GM19238 (cell line): ENCODE measurements at regions not wholly inside any gene's neighbourhood (a gene's known extent, or its start where the extent isn't known, plus 50 kb on each side); places are given as distances from the start of the nearest gene placed in this dataset.
"Not testable (repeated sequence)": the region's sequence is repeated elsewhere in the genome, so short reads cannot be mapped to it uniquely, and the experiment has no call there.

Experiments
- DNase-seq: peaks from one replicate; pipeline ENCODE4 v3.0.0; 2011; ENCODE audit warnings: low spot score; ENCODE audit not compliant: insufficient read length

DNA sequence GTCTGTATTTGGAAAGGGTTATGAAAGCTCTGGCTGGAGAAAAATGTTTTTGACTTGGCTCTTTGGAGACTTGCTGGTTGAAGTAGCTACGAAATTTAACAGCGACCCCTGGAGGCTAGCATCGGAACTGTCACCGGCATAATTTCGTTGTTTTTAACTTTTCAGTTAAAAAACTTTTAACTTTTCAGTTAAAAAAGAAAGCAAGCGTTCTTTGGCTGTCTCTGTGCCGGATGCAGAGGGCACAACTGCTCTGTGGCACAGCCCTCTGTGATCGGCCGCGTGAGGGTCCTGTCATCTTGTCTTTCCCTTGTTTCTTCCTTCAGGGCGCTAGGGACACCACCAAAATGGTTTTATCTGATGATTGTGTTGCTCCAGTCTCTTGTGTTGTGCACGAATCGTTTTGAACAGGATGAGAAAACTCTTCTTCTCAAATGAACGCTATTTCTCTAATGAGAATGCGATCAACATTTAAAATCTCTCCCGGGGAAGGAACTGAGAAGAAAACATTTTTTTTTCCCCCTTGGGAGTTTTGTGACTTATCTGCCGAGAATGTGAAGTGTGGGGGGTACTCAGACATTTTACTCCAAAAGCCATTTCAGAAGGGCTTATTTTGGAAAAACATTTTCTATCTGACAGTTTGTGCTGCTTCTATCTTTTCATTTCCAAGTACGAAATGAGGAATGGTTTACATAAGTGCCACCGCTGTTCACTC, 57.1 kb downstream of the ADCYAP1 start:
- DNase-seq = no peak

DNA sequence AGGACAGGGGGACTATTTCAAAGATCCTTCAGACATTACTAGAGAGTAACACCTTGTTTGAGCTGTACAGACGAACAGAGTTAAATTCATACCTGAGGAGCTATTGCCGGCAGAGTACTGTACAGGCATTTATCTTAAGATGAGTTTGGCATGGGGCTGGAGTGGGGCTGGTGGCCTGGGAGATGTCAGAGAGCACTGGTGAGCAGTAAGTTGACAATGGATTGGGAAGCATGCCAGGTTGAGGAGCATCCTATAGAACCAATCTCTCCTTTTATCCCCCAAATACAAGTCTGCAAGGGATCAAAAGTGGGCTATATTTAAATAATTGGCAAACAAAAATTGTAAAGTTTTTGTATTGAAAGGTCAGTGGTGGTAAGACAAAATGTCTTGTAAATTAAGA, 58.6 kb downstream of the ADCYAP1 start:
- DNase-seq = no peak

DNA sequence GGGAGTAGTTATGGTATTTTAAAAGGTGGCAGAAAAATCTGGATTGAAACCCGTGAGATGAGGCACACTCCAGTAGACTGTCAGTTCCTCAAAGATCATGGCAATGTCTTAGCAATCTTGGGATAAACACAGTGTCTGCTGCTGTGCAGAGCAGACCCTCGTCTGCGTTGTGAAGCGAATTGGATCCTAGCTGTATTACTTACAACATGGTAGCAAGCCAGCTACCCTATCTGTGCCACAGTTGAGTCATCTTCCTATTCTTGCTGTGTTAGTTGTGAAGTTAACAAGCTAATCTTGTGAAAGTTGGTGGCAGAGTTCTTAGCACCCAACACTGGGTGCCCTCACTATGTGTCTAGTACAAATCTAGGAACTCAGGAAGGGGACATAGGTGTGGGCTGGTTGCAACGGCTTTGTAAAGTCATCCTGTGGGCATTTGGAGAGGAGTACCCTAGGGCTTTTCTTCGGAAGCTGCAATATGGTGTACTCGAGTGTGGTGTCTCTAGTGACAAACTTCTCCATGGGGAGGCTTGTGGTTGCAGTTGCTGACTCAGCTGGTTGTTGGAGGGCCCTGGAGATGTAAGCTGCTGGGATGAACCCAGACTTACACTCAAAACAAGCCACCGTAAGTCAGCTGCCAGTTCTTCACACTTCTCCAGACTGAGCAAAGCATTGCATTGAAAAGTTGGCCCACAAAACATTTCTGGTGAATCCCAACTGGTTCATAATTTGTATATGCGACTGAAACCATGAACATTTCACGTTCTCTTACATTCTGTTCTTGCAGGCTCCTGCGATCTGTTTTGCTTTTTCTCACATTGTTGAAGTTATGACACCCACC, 61.5 kb downstream of the ADCYAP1 start:
- no peak for DNase-seq

DNA sequence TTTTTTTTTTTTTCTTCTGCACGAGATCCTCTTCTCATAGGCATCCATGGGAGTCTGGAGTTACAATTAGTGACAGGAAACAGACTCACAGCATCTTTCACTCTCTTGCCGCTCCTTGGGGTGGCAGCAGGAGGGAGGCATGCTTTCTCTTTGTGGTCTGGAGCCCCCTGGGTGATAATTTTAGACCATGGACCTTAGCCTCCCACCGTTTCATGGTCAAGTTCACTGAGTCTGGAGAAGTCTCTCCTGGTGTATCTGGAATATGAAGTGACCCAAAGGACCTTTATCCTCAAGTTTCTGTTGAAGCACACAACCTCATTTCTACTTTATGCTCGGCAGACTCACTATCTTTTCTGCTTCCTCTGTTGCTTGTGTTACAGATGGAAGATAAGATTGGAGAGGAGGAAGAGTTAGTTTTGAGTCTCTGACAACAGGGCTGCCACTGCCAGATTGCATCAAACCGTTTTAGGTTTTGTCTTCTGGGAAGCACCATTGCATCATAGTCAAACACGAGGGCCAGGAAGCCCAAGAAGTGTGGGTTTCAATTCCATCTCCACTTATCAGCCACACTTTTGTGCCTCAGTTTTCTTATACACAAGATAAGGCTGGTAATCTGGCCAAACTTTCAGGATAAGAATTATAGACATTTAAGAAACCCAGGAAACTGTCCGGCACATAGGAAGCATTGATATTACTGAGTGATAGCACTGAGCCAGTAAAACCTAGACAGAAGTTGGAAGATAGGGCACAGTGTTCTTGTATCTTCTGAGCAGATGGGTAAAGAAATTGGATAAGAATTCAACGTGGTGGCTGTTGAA, 62.3 kb downstream of the ADCYAP1 start:
- no peak for DNase-seq

DNA sequence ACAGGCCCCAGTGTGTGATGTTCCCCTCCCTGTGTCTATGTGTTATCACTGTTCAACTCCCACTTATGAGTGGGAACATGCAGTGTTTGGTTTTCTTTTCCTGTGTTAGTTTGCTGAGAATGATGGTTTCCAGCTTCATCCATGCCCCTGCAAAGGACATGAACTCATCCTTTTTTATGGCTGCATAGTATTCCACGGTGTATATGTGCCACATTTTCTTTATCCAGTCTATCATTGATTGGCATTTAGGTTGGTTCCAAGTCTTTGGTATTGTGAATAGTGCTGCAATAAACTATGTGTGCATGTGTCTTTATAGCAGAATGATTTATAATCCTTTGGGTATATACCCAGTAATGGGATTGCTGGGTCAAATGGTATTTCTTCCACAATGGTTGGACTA, 64.2 kb downstream of the ADCYAP1 start:
- not testable (repeated sequence) for DNase-seq

DNA sequence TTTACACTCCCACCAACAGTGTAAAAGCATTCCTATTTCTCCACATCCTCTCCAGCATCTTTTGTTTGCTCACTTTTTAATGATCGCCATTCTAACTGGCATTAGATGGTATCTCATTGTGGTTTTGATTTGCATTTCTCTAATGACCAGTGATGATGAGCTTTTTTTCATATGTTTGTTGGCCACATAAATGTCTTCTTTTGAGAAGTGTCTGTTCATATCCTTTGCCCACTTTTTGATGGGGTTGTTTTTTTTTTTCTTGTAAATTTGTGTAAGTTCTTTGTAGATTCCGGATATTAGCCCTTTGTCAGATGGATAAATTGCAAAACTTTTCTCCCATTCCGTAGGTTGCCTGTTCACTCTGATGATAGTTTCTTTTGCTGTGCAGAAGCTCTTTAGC, 64.6 kb downstream of the ADCYAP1 start:
- DNase-seq = not testable (repeated sequence)

DNA sequence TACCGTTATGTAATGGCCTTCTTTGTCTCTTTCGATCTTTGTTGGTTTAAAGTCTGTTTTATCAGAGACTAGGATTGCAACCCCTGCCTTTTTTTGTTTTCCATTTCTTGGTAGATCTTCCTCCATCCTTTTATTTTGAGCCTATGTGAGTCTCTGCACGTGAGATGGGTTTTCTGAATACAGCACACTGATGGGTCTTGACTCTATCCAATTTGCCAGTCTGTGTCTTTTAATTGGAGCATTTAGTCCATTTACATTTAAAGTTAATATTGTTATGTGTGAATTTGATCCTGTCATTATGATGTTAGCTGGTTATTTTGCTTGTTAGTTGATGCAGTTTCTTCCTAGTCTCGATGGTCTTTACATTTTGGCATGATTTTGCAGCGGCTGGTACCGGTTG, 69.9 kb downstream of the ADCYAP1 start:
- DNase-seq = not testable (repeated sequence)

DNA sequence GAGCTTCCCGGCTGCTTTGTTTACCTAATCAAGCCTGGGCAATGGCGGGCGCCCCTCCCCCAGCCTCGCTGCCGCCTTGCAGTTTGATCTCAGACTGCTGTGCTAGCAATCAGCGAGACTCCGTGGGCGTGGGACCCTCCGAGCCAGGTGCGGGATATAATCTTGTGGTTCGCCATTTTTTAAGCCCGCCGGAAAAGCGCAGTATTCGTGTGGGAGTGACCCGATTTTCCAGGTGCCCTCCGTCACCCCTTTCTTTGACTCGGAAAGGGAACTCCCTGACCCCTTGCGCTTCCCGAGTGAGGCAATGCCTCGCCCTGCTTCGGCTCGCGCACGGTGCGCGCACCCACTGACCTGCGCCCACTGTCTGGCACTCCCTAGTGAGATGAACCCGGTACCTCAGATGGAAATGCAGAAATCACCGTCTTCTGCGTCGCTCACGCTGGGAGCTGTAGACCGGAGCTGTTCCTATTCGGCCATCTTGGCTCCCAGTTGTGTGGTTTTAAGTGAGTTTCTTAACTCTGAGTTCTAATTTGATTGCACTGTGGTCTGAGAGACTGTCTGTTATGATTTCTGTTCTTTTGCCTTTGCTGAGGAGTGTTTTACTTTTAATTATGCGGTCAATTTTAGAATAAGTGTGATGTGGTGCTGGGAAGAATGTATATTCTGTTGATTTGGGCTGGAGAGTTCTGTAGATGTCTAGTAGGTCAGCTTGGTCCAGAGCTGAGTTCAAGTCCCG, 71.9 kb downstream of the ADCYAP1 start:
- DNase-seq = not testable (repeated sequence)

DNA sequence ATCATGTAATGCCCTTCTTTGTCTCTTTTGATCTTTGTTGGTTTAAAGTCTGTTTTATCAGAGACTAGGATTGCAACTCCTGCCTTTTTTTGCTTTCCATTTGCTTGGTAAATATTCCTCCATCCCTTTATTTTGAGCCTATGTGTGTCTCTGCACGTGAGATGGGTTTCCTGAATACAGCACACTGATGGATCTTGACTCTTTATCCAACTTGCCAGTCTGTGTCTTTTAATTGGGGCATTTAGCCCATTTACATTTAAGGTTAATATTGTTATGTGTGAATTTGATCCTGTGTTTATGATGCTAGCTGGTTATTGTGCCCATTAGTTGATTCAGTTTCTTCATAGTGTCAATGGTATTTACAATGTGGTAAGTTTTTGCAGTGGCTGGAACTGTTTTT, 72.7 kb downstream of the ADCYAP1 start:
- DNase-seq = not testable (repeated sequence)

DNA sequence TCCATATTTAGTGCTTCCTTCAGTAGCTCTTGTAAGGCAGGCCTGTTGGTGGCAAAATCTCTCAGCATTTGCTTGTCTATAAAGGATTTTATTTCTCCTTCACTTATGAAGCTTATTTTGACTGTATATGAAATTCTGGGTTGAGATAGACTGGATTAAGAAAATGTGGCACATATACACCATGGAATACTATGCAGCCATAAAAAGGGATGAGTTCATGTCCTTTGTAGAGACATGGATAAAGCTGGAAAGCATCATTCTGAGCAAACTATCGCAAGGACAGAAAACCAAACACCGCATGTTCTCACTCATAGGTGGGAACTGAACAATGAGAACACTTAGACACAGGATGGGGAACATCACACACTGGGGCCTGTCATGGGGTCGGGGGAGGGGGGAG, 73.1 kb downstream of the ADCYAP1 start:
- DNase-seq = not testable (repeated sequence)

DNA sequence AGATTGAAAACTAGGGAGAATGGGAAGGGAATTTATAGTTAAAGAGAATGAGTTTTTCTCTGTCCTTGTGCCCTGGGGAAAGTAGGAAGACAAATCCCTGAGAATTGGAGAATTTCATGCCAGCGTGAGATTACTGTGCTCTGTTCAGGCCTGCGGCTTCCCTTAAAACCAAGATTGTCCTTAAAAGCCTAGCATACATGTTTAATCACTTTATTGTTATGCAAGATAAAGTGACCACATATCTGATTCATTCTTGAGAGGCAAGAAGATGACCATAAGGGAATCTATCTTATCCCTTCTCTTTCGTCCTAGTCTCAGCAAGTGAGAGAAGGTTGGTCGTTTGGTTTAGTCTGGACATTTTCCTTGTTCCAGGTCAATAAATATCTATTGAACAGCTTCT, 75.9 kb downstream of the ADCYAP1 start:
- no peak for DNase-seq

DNA sequence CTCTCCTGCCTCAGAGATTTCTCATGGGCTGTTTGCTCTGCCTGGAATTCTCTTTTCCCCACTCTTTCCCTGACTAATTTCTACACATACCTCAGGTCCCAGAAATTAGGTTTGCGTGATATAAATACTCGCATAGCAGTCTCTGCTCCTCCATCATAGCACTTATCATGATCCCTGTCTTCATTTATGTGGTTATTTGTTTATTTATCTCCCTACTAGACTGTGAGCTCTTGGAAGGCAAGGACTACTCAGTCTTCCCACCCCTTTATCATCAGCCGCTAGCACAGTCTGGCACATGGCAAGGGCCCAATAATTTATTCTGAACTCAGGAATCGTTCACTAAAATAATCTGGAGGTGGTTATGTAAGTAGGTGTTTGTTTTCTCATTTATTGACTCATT, 79.3 kb downstream of the ADCYAP1 start:
- DNase-seq = no peak

DNA sequence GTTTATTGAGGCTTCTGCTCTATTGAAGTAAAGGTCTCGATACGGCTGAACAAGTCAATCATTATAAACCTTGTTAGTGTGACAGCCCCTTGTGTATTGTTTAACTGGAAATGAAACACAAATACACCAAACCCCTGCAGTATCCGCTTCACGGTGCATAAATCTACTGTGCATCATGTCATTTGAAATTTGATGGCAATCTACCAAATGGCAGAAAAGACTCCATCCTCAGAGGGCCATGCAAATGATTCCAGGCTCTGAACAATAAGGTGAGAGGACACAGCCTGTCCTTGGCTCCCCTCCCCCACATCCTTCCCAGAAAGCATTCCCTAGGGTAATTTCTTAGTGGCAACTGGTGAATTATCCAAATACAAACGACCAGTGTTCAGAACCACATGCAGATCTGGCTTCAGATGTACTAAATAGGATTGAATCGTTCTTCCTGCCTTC, 80.6 kb downstream of the ADCYAP1 start:
- no peak for DNase-seq

DNA sequence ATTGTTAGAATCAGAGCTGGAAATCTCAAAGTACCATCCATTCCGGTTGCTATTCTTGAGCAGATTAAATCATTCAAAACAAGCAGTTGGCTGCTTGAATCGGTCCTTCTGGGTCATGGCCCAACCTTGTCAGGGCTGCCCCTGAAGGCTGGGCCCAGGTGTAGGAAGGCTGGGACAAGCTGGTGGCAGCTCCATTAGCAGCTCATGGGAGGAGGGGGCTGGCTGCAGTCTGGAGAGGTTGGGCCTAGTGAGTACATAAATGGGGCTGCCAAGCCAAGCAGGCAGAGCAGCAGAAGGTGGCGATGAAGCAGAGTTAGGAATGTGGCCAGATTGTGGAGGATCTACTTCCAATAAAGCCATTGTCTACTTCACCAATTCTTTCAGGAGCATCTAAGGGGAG, 81.4 kb downstream of the ADCYAP1 start:
- no peak for DNase-seq

DNA sequence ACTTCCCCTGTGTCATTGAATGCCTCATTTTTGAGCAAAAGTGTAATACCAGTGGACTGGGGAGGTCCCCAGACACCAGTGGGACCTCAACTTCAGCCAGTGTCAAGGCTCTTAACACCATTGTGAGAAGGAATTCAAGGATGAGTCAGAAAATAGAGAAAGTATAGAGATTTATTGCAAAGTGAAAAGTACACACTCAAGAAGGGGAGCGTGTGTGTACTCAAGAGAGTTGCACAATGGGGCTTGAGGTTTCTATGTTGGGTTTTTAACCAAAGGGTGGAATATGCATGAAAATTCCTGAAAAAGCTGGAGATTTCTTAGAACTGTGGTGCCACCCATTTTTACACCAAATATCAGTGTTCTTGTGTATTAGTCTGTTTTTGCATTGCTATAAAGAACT, 81.9 kb downstream of the ADCYAP1 start:
- DNase-seq = no peak

DNA sequence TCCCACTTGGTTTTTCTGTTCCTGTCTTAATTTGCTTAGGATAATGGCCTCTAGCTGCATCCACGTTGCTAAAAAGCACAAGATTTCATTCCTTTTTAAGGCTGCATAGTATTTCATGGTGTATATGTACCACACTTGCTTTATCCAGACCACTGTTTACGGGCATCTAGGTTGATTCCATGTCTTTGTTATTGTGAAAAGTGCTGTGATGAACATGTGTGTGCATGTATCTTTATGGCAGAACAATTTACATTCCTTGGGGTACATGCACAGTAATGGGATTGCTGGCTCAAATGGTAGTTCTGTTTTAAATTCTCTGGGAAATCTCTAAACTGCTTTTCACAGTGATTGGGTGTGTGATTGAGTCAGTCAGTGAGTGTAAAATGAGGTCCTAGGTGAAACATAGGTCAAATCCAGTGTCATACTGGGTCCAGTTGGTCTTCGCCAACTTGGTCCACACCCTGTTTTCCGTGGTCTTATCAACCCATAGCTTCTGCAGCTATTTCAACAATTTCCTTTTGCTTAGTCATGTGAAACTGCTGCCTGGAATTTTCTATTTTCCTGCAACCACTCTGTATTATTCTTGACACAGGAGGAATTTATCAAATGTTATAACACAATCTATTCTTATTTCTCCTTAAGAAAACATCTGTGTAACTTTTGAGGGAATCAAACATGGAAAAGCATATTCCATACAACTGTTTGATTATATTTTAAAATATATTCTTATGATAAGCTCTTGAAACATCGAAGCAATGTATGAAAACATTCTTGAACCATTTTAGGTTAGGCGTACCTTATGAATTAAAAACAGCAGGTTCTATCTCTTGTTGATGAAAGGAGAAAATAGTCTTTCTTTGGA, 82.9 kb downstream of the ADCYAP1 start:
- DNase-seq = no peak

DNA sequence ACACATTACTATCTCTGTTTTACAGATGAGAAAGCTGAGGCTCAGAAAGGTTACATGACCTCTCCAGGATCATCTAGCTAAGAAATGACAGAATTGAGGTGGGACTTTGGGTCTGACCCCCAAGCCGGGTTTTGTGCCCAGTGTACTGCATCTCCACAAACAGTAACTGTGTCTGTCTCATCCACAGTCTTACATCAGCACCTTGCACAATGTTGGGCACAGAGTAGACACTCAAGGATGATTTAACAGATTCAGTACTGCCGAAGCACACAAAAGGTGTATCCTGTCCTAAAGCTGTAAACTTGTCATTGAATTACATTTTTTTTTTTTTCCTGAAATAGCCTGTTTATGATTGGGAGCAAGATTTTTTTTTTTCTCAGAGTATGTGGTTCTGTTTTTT, 84.8 kb downstream of the ADCYAP1 start:
- DNase-seq = no peak

DNA sequence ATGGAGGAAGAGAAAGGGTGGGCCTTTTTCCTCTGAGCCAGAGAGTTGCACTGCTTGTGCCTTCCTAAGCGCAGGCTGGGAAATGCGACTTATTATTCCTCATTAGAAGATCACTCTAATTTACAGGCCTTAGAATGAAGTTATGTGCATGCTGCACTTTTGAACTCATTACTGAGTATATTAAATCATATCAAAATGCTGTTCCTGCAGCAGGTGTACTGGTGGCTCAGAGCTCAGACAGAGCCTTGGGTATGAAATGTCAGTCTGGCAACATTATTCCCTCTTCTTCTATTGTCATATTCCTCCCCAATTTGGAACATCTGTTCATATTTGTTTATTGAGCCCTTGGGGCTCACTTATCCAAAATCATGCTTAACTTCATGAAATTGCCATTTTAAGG, 85.5 kb downstream of the ADCYAP1 start:
- DNase-seq = no peak

DNA sequence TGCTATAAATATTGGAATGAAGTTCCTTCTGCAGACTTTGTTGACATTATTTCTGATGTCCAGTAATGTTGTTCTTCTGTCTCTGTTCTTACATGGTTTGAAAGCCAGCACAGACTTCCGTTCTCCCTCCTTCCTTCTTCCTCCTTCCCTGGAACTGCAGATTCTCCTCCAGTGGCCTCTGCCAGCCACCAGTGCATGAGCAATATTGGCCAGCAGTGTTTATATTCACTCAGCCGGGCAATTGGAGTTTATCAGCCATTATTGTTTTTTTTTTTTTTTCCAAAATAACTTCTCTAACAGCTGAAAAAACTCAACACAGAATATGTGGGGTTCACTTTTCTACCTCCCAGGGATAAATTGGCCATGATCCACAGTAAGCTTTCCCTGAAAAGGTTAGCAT, 86.8 kb downstream of the ADCYAP1 start:
- DNase-seq = no peak

DNA sequence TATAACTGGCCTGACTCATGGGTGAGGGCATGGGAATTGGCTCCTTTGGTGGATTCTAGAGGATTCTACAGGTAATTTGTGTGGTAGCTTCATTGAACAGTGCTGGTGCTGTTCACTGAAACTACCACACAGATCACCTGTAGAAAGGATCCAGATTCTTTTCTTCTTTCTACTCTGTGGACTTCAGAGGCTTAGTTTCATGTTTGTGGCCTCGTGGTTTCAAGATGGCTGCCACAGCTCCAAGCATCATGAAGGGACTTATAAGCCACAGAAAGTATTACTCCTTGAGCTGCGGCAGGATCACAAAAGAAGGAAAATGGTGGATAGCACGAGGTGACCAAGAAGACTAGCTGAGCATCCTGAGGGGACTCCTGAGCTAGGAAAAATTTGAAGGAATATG, 88.9 kb downstream of the ADCYAP1 start:
- DNase-seq = no peak
